Fibroblast of skin of scalp (primary cell): ENCODE measurements at regions not wholly inside any gene's neighbourhood (a gene's known extent, or its start where the extent isn't known, plus 50 kb on each side); places are given as distances from the start of the nearest gene placed in this dataset.

Experiments used
- DNase-seq: peaks from one replicate; pipeline ENCODE4 v3.0.0-alpha.2; 2013

GRCh38 chr5:30932273-30933017 lies 261.0 kb upstream of the CDH6 start:
- no peak for DNase-seq

DNA sequence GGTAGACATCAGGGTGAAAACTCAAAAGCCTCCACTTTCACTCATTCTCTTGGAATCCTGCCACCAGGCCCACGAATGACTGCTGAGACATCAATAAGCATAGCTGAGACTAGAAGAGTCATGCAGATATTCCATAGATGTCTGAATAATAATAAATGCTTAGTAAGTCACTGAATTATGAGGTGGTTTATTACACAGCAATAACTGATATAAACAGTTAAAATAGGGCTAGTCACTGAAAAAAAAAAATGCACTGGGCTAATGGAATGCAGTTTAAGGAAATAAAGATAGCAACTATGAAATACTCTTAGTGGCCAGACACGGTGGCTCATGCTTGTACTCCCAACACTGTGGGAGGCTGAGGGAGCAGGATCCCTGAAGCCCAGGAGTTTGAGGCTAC lies 262.8 kb upstream of the CDH6 start:
- peak; percentile 40 for DNase-seq

DNA sequence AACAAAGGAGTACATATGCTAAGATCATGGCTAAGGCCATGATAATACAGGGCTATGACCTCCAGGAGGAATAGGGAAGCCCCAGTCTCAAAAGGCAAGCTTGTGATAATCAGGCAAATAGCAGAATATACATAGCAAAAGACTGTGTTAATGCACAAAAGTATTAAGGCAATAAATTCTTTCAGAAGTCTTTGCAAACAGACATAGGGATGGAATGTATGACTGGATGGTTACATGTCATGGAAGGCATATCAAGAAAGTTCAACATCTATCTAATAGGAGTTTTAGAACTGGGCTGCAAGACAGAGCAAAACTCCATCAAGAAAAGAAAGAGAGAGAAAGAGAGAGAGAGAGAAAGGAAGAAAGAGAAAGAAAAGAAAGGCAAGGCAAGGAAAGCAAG lies 264.5 kb upstream of the CDH6 start:
- DNase-seq = peak; percentile 23

GRCh38 chr5:30926218-30926617 lies 267.3 kb upstream of the CDH6 start:
- DNase-seq = no peak

DNA sequence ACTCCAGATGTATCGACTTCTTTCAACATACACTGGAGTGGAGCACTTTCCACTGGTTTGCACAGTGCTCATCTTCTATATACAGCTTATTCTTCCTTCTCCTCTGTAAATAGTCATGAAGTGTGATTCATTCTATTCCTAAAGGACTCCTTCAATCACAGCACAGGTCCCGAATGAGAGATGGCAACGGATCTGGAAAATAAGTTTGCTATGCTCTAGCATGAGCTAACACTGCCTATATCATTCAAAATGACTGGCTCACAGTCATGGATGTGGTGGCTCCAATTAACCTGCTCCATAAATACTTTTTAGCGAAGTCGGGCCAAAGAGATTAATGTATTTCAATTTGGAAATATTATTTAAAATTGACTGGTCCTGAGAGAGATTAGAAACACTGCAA lies 272.1 kb upstream of the CDH6 start:
- no peak for DNase-seq

DNA sequence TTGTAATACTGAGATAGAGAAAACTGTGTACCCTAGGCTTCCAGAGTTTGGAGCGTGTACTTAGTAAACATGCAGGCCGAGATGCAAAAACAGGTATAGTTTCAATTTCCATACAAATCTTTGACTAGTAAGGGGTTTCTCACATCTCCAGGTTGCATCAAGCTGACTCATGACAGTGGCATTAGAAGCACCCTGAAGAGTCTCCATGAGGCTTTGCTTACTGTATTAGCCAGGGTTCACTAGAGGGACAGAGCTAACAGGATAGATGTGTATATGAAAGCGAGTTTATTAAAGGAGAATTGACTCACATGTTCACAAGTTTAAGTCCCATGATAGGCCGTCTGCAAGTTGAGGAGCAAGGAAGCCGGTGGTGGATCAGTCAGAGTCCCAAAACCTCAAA lies 275.3 kb upstream of the CDH6 start:
- DNase-seq = peak; percentile 13

DNA sequence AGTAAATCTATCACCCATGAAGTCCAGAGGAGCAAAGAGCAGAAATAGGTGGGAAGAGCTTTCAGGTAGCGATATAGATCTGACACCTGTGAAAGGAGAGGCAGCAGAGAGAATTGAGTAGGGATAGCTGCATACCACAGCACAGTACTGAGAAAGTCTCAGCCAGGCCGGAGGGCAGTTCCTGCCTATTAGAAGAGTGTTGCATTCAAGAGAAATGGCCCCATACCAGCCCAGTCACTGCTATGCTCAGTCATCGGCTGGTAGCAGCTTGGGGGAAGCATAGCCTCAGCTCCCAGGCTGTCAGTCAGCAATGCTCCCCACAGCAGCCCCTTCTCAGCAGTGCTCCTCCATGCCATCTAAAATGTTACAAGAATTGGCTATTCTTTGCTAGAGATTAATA lies 285.1 kb upstream of the CDH6 start:
- DNase-seq = no peak

DNA sequence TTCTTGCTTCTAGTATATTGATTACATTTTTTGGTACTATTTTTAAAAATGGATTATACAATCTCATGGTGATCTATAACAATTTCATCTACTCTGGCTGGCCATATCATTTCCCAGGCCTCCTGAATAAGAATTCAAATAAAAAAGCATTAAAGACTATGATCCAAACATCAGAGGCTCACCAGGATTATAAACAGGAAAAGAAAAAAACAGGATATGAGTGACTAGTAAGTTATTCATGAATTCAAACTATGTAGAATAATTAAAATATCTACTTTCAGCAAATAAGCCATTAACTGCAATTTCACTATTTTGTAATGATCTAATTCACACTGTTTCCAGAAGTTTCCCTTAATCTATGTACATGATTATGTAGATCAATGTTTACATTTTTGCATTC lies 293.1 kb upstream of the CDH6 start:
- no peak for DNase-seq

DNA sequence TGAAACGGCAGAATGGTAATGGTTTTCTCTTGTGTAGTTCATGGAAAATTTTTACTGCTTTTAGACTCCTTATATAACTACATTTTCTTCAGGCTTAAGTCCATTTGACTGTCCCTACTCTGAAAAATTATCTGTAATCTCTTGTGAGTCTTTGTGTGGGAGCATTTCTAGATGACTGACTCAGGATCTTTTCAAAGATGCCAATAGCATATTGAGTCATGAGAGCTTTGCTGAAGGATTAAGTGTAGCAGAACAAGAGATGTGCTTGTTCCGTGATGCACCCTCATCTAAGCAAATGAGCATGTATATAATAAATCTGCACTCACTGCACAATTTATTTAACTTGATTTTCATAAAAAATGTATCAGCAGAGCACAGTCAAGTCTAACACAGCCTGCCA lies 298.7 kb upstream of the CDH6 start:
- DNase-seq = no peak

GRCh38 chr5:30891660-30892059 lies 301.8 kb upstream of the CDH6 start:
- no peak for DNase-seq

- DNase-seq = no peak
Observed at GRCh38 chr5:30890377-30890776, 303.1 kb upstream of the CDH6 start.

- DNase-seq = no peak
Observed at GRCh38 chr5:30880514-30880913, 313.0 kb upstream of the CDH6 start.

- no peak for DNase-seq
Observed at GRCh38 chr5:30879887-30880286, 313.6 kb upstream of the CDH6 start.

- no peak for DNase-seq
Observed at GRCh38 chr5:30878746-30879145, 314.7 kb upstream of the CDH6 start.

DNA sequence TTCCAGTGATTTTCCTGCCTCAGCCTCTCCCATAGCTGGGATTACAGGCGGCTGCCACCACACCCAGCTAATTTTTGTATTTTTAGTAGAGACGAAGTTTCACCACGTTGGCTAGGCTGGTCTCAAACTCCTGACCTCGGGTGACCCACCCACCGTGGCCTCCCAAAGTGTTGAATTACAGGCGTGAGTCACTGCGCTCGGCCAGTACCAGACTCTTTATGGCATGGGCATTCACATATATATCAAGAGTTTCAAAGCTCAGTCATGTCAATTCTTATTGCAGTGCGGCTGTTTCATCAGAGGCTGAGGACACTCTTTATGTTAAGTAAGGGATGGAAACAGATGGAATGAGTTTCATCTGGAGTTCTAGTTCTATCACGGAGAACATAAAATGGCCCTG lies 315.2 kb upstream of the CDH6 start:
- no peak for DNase-seq

DNA sequence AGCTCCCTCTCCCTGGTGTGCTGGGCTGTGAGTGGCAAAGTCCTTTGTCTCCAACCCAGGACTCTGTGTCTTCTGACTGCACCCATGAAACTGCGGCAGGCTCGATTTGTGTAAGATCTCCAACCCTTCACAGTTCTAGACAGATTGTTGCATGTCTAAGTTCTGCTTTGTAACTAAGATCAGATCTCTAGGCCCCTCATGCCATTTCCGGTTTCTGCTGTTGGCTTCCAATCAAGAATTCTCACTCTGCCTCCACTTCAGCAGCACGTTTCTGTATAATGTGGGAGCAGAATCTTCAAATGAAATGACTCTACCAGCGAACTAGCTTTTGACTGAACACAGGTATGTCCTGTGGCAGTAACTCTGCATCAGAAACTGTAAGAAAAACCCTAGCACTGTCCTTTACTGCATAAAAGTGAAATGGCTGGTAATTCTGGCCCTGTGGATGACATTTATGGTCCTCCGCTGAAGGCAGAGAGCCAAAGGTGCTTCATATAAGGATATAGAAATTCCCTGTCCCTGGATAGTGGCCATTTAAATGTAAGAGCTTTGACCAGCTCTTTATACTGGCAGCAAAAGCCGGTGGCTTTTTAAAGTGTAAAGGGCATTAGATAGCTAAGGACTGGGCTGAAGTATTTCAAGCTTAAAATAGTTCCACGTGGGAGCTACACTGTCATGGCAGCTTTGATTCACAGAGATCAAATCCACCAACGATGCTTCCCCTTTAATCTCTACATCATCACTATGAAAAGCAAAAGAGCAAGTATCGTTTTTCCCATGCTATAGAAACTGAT lies 319.0 kb upstream of the CDH6 start:
- DNase-seq = peak; percentile 14

DNA sequence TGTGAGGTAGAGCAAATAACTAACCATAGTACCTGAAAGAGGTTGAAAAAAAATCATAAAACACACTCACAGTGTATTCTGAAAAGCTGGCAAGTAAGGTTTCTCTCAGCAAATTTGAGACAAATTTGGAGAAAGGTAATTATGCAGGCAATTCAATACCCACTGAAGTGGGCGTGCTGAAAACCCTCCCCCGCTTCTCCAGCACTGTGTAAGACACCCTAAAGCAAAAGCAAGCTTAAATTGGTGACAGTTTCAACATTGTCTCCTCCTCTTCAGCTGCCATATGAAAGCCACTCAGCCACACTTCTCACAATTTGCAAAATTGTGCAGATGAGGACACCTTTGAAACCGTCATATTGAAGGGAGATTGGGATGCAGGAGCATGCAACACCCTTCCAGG lies 322.3 kb upstream of the CDH6 start:
- DNase-seq = no peak

DNA sequence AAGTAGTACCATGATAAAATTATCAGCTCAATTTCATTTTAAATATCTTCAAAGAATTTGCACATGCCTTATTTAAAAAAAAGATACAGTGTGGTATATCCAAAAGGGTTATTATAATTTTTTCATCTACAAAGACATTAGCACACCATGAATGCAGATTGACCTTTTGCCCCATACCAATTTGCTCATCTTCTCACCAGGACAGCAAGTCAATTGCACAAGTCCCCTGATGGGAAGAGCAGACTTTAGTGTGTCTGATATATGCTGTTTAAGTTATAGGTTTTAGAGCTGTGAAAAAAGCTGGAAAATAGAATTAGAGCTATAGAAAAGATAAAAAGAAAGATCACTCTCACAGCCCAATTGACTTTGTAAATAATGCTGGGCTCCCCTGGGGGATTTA lies 325.8 kb upstream of the CDH6 start:
- DNase-seq = no peak

- no peak for DNase-seq
Observed at GRCh38 chr5:30866142-30866541, 327.3 kb upstream of the CDH6 start.

DNA sequence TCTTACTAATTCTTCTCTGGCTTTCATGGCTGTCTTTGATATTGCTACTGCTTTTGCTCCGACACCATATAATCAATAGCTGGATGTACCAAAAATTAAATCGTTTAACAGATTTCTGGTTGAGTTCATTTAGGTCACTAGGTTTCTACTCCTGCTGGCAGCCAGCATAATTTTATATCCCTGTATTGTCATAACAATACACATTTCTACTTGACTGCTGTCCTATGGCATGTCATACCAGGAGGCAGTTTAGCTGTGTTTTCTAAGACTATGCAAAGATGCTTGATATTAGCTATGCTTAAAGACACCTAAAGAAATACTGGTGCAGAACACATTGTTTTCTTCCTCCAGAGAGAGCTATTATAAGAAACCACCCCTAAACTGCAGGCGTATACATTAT lies 337.2 kb upstream of the CDH6 start:
- no peak for DNase-seq

DNA sequence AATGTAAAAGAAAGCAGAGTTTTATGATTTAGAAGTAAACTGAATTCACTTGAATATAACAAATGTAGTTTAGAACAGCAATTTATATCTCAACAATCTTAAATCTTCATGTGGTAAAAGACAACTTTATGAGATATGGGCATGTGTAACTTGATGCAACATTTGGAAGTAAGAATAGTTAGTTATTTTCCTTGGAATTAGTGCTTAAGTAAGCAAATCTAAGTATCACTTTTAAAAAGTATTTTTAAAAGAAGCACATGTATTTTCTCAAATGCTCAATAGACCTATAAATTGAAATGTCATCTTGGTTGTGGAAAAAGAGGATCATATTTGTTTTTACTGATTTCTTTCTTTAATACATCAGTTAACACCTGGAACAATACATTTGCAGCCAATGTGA lies 340.3 kb upstream of the CDH6 start:
- DNase-seq = no peak

DNA sequence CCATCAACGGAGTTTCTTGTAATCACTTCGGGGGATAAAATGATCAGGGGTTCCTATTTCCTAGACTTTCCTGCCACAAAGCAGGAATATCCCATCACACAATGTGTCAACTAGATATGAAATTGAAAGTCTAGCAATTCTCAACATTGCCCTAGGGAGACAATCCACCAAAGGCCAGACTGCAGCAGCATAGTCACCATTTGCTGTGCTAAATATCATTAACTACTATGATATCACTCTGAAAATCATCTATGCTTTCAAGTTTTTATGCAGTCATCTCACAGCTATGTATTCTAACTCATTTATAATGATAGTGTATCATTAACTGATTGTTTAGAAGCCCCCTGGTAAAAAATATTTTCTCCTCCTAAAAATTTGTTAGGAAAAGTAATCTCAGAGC lies 342.6 kb upstream of the CDH6 start:
- DNase-seq = no peak

GRCh38 chr5:30849931-30850710 lies 343.4 kb upstream of the CDH6 start:
- peak; percentile 68 for DNase-seq

- no peak for DNase-seq
Observed at GRCh38 chr5:30846171-30846570, 347.3 kb upstream of the CDH6 start.
